ENCODE measurements at regions not wholly inside any gene's neighbourhood (a gene's known extent, or its start where the extent isn't known, plus 50 kb on each side); places are given as distances from the start of the nearest gene placed in this dataset.

DNA sequence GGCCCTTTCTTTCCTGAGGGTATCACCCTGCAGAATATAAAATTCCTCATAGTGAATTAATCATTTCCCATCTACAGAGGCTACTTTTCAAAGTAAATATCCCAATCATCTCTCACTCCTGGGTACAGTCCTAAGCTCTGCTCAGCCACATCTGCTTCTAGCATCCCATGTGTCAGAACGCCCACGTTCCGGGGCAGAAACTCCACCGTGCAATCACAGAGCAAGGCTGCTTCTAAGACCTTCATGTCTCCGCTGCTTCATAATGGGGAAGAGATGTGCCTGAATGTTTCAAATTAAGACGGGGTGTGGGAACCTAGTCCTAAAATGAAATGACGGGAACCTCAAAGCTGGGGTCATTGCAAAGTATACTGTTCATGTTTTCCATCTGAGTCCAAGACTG, 208.8 kb upstream of the GMDS start:
- H3K36me3 Mint-ChIP-seq (ENCODE audit: low read depth), result no peaks in the 10 kb centered on the region
- no peaks in the 10 kb centered on the region for H3K4me1 Mint-ChIP-seq (ENCODE audit: low read depth)
- intact Hi-C loops (cut with micrococcal nuclease), result no loop called here

DNA sequence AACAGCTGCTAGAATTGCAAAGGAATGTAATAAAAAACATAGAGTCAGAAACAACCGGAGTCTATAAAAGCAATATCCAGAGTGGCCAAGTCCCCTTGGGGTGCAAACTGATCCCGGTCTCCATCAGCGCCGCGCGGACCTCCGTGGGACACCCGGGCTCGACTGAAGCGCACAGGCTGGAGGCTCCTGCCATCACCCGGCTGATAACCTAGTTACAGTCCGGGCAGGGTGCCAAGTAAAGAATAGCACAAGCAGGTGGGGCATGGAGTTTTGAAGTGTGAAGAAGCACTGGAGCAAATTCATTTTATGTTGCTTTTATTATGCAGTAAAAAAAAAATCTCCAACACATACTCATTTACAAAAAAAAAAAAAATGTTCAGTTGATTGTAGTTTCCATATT, 205.1 kb upstream of the GMDS start:
- Mint-ChIP-seq H3K4me1 (ENCODE audit: low read depth) (peaks cover 4% of the 10 kb centered on the region), H3K4me3 (ENCODE audit: low read depth) (no peak overlapping the region), H3K9me3 (no peaks in the 10 kb centered on the region), H3K36me3 (ENCODE audit: low read depth) (no peaks in the 10 kb centered on the region), H3K27me3 (ENCODE audit: low read depth) (peaks cover 24% of the 10 kb centered on the region), H3K27ac (no peak overlapping the region)
- DNase-seq (ENCODE audit: low spot score), result no peak
- intact Hi-C loops (cut with micrococcal nuclease), result no loop called here

More for the DNA sequence above, 208.8 kb upstream of the GMDS start:
- Mint-ChIP-seq H3K27ac (no peak overlapping the region), H3K4me3 (ENCODE audit: low read depth) (no peak overlapping the region), H3K9me3 (no peaks in the 10 kb centered on the region), H3K27me3 (ENCODE audit: low read depth) (peaks cover 20% of the 10 kb centered on the region)
- no peak for DNase-seq (ENCODE audit: low spot score)

DNA sequence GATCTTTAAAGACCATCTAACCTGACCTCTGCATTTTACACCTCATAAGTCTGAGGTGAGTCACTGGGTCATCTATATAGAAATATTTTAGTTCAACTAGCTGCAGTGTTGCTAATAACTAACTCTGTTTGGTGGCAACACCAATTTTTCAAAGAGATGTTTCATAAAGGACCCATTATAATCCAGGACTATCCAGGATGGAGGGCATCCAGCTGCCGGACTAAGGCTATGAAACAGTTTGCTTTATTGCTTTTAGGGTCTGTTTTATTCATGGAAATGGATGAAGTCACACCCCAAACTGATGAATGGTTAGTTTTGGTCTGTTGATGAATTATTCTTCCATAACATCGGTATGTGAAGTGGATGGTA, 204.2 kb upstream of the GMDS start:
- Mint-ChIP-seq H3K27me3 (ENCODE audit: low read depth) (peaks cover 25% of the 10 kb centered on the region), H3K9me3 (no peaks in the 10 kb centered on the region), H3K36me3 (ENCODE audit: low read depth) (no peaks in the 10 kb centered on the region), H3K4me3 (ENCODE audit: low read depth) (no peak overlapping the region), H3K4me1 (ENCODE audit: low read depth) (peaks cover 4% of the 10 kb centered on the region), H3K27ac (no peak overlapping the region)
- intact Hi-C loops (cut with micrococcal nuclease), result loop anchor here (2.0 to 10.0 kb wide), 3 partner anchors 185 to 853 kb away; no protein-coding TSS in a partner anchor
- DNase-seq (ENCODE audit: low spot score), result no peak

DNA sequence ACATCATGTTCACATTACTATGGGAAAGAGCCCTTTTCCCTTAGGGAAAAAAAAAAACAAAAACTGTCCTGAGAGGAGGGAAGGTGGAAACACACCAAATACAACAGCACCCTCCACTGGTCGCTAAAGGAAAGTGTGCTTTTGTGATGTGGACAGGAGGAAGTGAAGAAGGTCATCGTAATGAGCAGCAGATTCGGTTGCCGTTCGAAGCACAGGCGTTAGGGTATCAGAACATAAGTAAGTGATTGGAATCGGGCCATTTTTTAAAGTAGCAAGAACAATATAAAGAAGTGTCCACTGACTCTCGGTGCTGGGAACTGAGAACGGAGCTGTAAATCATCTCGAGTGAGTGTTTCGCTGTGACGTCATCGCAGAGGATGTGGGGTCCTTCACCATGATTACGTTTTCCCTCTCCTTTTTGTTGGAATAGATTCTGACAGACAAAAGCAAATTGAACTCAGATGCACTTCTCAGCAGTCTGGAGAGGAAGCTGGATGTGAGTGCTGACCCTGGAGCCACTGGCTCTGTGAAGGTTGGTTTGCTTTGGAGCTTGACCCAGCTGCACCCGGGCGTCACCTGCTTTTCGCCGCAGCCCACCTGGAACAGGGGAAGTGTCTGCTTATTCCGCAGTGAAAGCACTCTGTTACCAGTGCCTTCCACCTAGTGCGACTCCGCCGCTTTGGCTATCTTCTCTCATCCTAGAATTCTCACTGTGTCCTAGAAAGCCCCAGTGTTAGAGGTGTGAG, 203.6 kb upstream of the GMDS start:
- peaks cover 27% of the 10 kb centered on the region for H3K27me3 Mint-ChIP-seq (ENCODE audit: low read depth)
- H3K27ac Mint-ChIP-seq, result no peak overlapping the region
- H3K4me1 Mint-ChIP-seq (ENCODE audit: low read depth), result peaks cover 4% of the 10 kb centered on the region
- no peaks in the 10 kb centered on the region for H3K9me3 Mint-ChIP-seq
- DNase-seq (ENCODE audit: low spot score), result no peak
- H3K4me3 Mint-ChIP-seq (ENCODE audit: low read depth), result peak overlapping the region; percentile 24
- H3K36me3 Mint-ChIP-seq (ENCODE audit: low read depth), result no peaks in the 10 kb centered on the region
- intact Hi-C loops (cut with micrococcal nuclease), result loop anchor here (2.0 to 10.0 kb wide), 3 partner anchors 186 to 852 kb away; no protein-coding TSS in a partner anchor

DNA sequence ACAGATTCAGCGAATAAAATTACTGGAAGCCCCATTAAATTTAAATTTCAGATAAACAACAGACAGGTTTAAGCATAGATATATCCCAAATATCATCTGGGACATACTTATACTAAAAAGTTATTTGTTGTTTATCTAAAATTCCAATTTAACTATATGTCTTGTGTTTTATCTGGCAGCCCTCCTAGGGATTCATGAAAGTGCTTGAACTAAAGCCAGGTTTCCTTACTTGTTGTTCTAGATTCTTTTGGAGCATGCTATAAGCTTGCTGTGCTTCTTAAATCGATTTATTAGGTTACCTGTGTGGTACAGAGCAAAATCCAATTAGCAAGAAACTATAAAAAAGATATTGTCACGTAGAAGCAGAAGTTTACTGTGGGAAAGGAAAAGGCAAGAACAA, 202.5 kb upstream of the GMDS start:
- H3K4me3 Mint-ChIP-seq (ENCODE audit: low read depth), result no peak overlapping the region
- no peaks in the 10 kb centered on the region for H3K9me3 Mint-ChIP-seq
- H3K4me1 Mint-ChIP-seq (ENCODE audit: low read depth), result peaks cover 4% of the 10 kb centered on the region
- no peak overlapping the region for H3K27ac Mint-ChIP-seq
- intact Hi-C loops (cut with micrococcal nuclease), result loop anchor here (2.0 to 10.0 kb wide), 3 partner anchors 187 to 851 kb away; no protein-coding TSS in a partner anchor
- no peaks in the 10 kb centered on the region for H3K36me3 Mint-ChIP-seq (ENCODE audit: low read depth)
- peaks cover 25% of the 10 kb centered on the region for H3K27me3 Mint-ChIP-seq (ENCODE audit: low read depth)
- DNase-seq (ENCODE audit: low spot score), result no peak

DNA sequence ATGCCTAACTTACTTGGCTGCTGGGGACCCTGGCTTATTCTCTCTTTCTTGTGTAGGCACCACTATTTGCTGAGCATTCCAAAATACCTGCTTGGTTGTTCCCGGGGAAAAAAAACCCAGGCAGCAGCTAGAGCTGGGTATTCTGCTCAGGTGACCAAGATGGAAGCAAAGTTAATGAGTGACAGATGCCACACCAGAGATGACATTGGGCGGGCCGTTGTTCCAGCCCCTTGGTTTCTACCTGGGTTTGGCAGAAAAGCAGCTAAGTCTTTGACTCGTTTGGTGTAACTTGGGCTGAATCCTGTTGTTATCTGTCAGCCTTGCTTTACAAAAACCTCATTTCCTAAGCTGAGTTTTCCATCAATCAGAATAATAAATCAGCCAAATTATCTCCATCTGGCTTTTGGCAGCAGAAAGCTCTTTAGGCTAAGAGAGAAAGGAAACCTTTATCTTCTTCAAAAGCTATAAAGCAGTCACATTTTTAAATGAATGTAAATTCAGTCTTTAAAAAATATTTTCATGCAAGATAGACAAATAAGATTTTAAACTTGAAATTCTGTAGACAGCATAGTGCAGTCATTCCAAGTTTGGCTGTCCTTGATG, 202.0 kb upstream of the GMDS start:
- Mint-ChIP-seq H3K27ac (no peak overlapping the region), H3K36me3 (ENCODE audit: low read depth) (no peaks in the 10 kb centered on the region), H3K4me1 (ENCODE audit: low read depth) (peaks cover 4% of the 10 kb centered on the region), H3K27me3 (ENCODE audit: low read depth) (peaks cover 25% of the 10 kb centered on the region), H3K9me3 (no peaks in the 10 kb centered on the region), H3K4me3 (ENCODE audit: low read depth) (no peak overlapping the region)
- no peak for DNase-seq (ENCODE audit: low spot score)
- intact Hi-C loops (cut with micrococcal nuclease), result loop anchor here (10.0 kb wide), 1 partner anchor 253 kb away; no protein-coding TSS in a partner anchor

DNA sequence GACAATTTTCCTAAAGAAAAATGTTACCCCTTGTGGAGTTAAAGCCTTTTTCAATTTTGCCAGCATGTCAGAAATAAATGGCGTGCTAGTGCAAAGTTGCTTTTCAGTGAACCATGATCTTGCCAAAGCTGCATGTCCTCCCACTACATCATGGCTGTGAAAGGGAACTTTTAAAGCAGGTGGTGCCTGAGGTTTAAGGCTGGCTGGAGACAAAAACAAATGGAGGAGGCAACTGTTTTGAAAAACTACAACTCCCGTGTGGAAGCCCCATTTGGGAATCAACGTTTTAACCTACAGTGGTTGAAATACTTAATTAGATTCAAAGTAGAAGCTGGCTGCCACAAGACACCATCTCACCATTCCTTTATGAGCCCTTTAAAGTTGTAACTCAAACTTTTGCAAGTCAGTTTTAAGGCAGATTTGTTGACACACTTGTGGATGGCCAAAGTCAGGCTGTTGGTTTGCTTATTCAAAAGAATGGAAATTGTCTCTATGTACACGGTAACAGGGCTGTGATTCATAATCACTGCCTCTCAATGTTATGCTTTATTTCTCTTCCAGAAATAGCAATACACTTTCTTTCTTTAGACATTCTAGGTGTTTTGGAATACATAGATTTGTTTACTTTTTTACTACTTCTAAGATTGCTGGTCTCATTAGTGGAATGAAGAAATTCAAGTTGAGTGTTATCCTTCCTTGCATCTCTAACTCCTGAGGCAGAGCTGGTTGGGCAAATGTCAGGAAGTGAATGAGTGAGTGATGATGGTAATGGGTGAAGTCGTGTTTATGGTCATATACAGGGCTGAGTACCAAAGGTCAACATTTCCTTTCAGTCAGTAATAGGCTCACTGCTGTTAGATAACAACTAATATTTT, 196.4 kb upstream of the GMDS start:
- intact Hi-C loops (cut with micrococcal nuclease), result loop anchor here (10.0 kb wide), 1 partner anchor 247 kb away; no protein-coding TSS in a partner anchor

DNA sequence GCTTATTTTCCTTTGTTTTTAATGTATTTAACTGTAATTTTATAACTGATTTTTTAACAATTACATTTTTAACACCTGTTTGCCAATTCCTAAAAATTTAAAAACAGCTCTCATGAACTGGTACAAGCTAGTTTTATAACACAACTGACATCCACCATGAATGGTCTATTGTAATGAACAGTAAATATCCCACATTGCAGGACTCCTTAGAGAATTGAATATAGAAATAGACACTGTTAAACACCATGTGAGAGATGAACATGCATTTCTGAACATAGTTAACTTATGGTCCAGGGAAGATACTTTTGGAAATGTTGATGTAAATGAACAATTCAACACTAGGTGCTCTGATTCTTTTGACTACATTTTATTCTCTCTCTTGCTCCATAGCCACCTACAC, 195.1 kb upstream of the GMDS start:
- Mint-ChIP-seq H3K27me3 (ENCODE audit: low read depth) (peaks cover 22% of the 10 kb centered on the region), H3K4me3 (ENCODE audit: low read depth) (no peak overlapping the region), H3K27ac (no peak overlapping the region), H3K9me3 (no peaks in the 10 kb centered on the region), H3K4me1 (ENCODE audit: low read depth) (no peaks in the 10 kb centered on the region), H3K36me3 (ENCODE audit: low read depth) (no peaks in the 10 kb centered on the region)
- intact Hi-C loops (cut with micrococcal nuclease), result loop anchor here (10.0 kb wide), 1 partner anchor 246 kb away; no protein-coding TSS in a partner anchor
- no peak for DNase-seq (ENCODE audit: low spot score)

More for the DNA sequence above, 196.4 kb upstream of the GMDS start:
- Mint-ChIP-seq H3K27ac (no peak overlapping the region), H3K4me3 (ENCODE audit: low read depth) (no peak overlapping the region), H3K9me3 (no peaks in the 10 kb centered on the region), H3K36me3 (ENCODE audit: low read depth) (no peaks in the 10 kb centered on the region), H3K27me3 (ENCODE audit: low read depth) (peaks cover 26% of the 10 kb centered on the region), H3K4me1 (ENCODE audit: low read depth) (no peaks in the 10 kb centered on the region)
- no peak for DNase-seq (ENCODE audit: low spot score)

DNA sequence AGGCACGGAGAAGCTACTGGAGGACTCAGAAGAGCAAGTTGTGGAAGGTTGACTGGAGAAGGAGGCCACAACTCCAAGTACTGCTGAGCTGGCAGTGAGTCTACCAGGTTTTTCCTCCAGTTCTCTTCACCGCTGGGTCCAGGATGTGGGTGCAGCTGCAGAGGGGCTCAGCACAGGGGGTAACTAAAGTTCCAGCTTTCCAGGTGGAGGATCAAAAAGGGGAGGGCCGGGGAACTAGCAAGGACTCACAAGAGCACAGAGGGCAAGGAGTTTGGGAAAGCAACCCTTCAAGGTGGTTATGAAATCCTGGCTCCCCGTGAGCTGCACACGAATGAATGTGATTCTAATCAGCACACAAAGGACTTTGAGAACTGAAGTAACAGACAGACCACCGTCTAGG, 194.2 kb upstream of the GMDS start:
- intact Hi-C loops (cut with micrococcal nuclease), result loop anchor here (10.0 kb wide), 1 partner anchor 245 kb away; no protein-coding TSS in a partner anchor
- H3K27me3 Mint-ChIP-seq (ENCODE audit: low read depth), result peaks cover 16% of the 10 kb centered on the region
- H3K4me1 Mint-ChIP-seq (ENCODE audit: low read depth), result no peaks in the 10 kb centered on the region
- H3K36me3 Mint-ChIP-seq (ENCODE audit: low read depth), result no peaks in the 10 kb centered on the region
- no peak overlapping the region for H3K27ac Mint-ChIP-seq
- no peaks in the 10 kb centered on the region for H3K9me3 Mint-ChIP-seq
- no peak for DNase-seq (ENCODE audit: low spot score)
- H3K4me3 Mint-ChIP-seq (ENCODE audit: low read depth), result no peak overlapping the region

DNA sequence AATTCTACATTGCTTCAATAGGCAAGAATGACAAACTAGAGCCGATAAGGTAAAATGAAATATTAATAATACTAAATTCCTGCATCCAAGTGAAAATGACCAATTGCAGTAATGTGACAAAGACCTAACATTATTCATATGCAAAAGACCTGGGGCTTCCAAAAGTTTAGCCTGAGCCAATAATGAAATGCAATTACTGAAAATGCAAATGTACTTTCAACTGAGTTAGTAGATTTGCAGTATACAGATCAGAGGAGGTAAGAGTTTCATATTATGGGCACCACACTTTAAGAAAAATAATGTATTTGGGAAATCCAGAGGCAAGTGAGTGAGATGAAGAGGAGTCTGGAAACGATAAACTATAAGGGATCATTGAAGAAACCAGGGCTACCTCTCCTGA, 193.7 kb upstream of the GMDS start:
- no peaks in the 10 kb centered on the region for H3K36me3 Mint-ChIP-seq (ENCODE audit: low read depth)
- no peak for DNase-seq (ENCODE audit: low spot score)
- H3K27me3 Mint-ChIP-seq (ENCODE audit: low read depth), result peaks cover 14% of the 10 kb centered on the region
- no peaks in the 10 kb centered on the region for H3K9me3 Mint-ChIP-seq
- H3K4me1 Mint-ChIP-seq (ENCODE audit: low read depth), result no peaks in the 10 kb centered on the region
- no peak overlapping the region for H3K27ac Mint-ChIP-seq
- H3K4me3 Mint-ChIP-seq (ENCODE audit: low read depth), result no peak overlapping the region
- intact Hi-C loops (cut with micrococcal nuclease), result no loop called here

DNA sequence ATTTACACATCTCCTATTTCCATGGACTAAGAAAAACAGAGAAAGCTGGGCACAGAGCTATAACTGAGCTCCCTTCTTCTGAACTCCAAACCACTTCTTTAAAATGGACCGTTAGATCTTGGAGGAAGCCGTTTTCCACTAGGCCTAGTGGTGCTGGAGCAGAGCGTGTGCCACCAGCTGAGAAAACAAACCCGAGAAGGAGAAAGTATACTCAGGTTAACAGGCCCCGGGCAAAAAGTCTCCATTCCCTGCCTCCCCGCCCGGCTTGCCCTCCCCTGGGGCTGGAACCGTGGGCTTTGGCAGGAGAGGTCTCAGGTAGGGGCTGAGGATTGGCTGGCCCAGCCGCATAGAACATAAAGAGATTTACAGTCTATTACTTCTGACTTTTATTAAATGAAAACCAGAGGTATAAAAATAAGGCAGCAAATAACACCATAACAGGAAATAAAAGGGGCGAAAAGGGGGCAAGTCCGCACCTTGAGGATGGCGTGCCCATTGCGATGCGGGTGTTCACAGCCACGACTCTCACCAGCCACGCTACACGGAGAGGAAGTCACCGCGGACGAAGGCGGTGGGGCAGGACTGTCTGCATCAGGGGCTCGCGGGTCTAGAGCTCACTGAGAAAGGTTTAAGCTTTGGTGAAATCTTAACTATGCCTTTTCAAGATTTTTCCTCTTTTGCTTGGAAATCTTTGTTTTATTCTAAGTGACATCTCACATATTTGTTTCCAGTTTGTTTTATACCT, 191.2 kb upstream of the GMDS start:
- Mint-ChIP-seq H3K4me1 (ENCODE audit: low read depth) (no peaks in the 10 kb centered on the region), H3K27me3 (ENCODE audit: low read depth) (peaks cover 11% of the 10 kb centered on the region), H3K4me3 (ENCODE audit: low read depth) (no peak overlapping the region), H3K27ac (no peak overlapping the region), H3K9me3 (no peaks in the 10 kb centered on the region), H3K36me3 (ENCODE audit: low read depth) (no peaks in the 10 kb centered on the region)
- no peak for DNase-seq (ENCODE audit: low spot score)
- intact Hi-C loops (cut with micrococcal nuclease), result no loop called here

DNA sequence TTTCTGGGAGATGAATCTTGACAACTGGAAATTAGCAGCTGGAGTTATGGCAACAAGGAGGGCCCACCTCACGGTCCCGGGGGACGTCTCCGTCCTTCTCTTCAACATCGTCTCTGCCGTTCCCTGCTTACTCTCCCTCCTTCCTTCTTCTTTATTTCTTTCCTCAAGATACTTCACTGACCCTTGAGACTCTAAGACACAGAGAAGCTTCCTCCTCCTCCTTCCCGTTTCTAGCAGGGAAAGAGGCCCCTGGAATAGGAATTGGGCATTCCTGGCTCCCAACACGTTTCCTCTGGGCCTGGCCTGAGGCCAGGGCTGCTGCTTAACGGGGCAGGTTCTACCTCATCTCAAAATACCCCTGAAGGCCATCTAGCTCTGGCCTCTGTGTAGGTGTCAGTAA, 189.9 kb upstream of the GMDS start:
- no peaks in the 10 kb centered on the region for H3K9me3 Mint-ChIP-seq
- no peaks in the 10 kb centered on the region for H3K4me1 Mint-ChIP-seq (ENCODE audit: low read depth)
- no peaks in the 10 kb centered on the region for H3K36me3 Mint-ChIP-seq (ENCODE audit: low read depth)
- H3K27ac Mint-ChIP-seq, result no peak overlapping the region
- DNase-seq (ENCODE audit: low spot score), result no peak
- H3K27me3 Mint-ChIP-seq (ENCODE audit: low read depth), result peaks cover 7% of the 10 kb centered on the region
- no peak overlapping the region for H3K4me3 Mint-ChIP-seq (ENCODE audit: low read depth)
- intact Hi-C loops (cut with micrococcal nuclease), result no loop called here
